ENCODE measurements at regions not wholly inside any gene's neighbourhood (a gene's known extent, or its start where the extent isn't known, plus 50 kb on each side); places are given as distances from the start of the nearest gene placed in this dataset.

- Histone ChIP-seq H3F3A (replicated peaks; ENCODE audit: insufficient read depth) (no peaks in the 10 kb centered on the region), H3K36me3 (replicated peaks in 1 of 2; ENCODE audit: control insufficient read depth in 1 of 2, insufficient read depth in 2 of 2, low read length in 1 of 2) (no peaks in the 10 kb centered on the region), H3K9me3 (no peaks in the 10 kb centered on the region), H3K79me2 (ENCODE audit: insufficient read depth) (no peaks in the 10 kb centered on the region), H3K4me2 (no peak overlapping the region), H3K27ac (ENCODE audit: low read depth in 2 of 2, low read length in 1 of 2) (no peak overlapping the region), H2AFZ (ENCODE audit: low read depth) (no peak overlapping the region), H4K20me1 (ENCODE audit: insufficient read depth) (no peaks in the 10 kb centered on the region), H3K9ac (no peak overlapping the region), H3K9me2 (no peaks in the 10 kb centered on the region), H3K27me3 (ENCODE audit: insufficient read depth) (0 out of 2 replicates have a peak, but pooled peaks cover 8% of the 10 kb centered on the region), H3K4me1 (ENCODE audit: control insufficient read depth in 1 of 2, insufficient read depth in 2 of 2, low read depth in 1 of 2, low read length in 1 of 2) (no peaks in the 10 kb centered on the region), H3K4me3 (ENCODE audit: low read depth in 2 of 2, low read length in 1 of 2) (no peak overlapping the region)
- WGBS (ENCODE audit: low lambda C conversion rate) = 17% methylated on average over 8 of the region's 8 CpGs
- POLR2A ChIA-PET = no interaction called here
- no peak for DNase-seq
- TF ChIP-seq CTCF (IDR thresholded peaks at IDR 0.05) (no peak), FOSL2 (IDR thresholded peaks at IDR 0.05; ENCODE audit: borderline replicate concordance, low read depth) (no peak), GATA2 (CRISPR knock-in tag; IDR thresholded peaks at IDR 0.05) (no peak), POLR2AphosphoS5 (IDR thresholded peaks at IDR 0.05; ENCODE audit: low read depth, low read length) (no peak), USF2 (IDR thresholded peaks at IDR 0.05; ENCODE audit: borderline replicate concordance, low read depth, low read length) (no peak), TEAD4 (IDR thresholded peaks at IDR 0.05; ENCODE audit: borderline replicate concordance, insufficient read depth) (no peak), SMC3 (IDR thresholded peaks at IDR 0.05; ENCODE audit: low read depth, low read length) (no peak), REST (IDR thresholded peaks at IDR 0.05; ENCODE audit: low read depth, low read length) (no peak), ZBTB33 (IDR thresholded peaks at IDR 0.05; ENCODE audit: borderline replicate concordance, low read depth) (no peak), GABPA (IDR thresholded peaks at IDR 0.05; ENCODE audit: low read depth) (no peak), MEF2A (IDR thresholded peaks at IDR 0.05; ENCODE audit: borderline replicate concordance, low read depth) (no peak)
- CTCF ChIA-PET = no interaction called here
Observed at GRCh38 chr6:53999088-53999755, 112.0 kb upstream of the MLIP start.
